HG03442 (cell line): ENCODE measurements at regions not wholly inside any gene's neighbourhood (a gene's known extent, or its start where the extent isn't known, plus 50 kb on each side); places are given as distances from the start of the nearest gene placed in this dataset.

ENCODE experiments used
- ATAC-seq: cut with Tn5 transposase; IDR thresholded peaks from one replicate; pipeline ENCODE4 v1.9.1; 2021; ENCODE audit warnings: mild to moderate bottlenecking, moderate library complexity; ENCODE audit not compliant: unreplicated experiment

GRCh38 chr1:199665371-199665770 lies 362.1 kb upstream of the NR5A2 start:
- no peak for ATAC-seq

DNA sequence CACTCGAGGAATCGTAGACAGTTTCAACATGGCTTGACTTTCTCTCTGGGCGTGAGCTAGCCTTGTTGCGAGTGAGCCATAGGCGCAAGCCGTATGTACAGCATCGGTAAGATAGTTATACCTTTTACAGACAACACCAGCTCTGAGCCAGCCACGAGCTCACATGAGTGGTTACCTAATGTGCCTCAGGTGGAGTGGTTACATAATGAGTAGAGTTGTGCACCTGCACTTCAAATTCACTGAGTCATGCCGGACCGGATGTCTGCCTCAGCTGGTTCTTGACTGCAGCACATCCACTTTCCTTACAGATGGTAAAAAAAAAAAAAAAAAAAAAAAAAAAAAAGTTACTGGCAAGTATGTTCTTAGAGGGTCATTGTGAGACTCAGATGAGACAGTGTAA lies 360.4 kb upstream of the NR5A2 start:
- ATAC-seq, result no peak

- ATAC-seq, result no peak
Measured at GRCh38 chr1:199669916-199670315, 357.6 kb upstream of the NR5A2 start.

GRCh38 chr1:199671684-199672083 lies 355.8 kb upstream of the NR5A2 start:
- no peak for ATAC-seq

DNA sequence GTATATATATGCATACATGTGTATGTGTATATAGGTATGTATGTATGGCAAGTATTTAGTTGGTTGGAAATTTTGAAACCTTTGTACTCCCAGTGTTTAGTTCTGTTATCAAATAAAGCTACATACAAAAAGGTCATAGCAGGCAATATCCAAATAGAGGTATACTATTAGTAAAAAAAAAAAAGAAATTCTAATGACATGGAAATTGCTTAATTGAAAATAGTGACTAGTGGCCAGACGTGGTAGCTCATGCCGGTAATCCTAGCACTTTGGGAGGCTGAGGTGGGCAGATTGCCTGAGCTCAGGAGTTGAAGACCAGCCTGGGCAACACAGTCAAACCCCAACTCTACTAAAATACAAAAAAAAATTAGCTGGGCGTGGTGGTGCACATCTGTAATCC lies 351.6 kb upstream of the NR5A2 start:
- no peak for ATAC-seq

DNA sequence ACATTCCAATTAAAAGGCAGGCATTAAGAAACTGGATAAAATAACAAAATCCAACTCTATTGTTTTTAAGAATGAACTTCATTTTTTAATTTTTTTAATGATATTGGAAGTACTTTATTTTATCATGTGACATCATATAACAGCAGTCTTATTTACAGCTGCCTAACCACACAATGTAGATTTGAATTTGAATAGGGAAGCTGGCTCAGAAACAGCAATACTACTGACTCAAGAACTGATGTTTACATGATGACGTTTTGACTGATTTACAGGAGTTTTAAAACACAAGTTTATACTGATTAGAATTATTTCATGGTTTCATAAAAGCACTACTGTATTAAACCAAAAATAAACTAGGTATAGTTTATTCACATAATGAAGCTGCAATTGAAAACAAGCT lies 348.7 kb upstream of the NR5A2 start:
- ATAC-seq, result no peak

DNA sequence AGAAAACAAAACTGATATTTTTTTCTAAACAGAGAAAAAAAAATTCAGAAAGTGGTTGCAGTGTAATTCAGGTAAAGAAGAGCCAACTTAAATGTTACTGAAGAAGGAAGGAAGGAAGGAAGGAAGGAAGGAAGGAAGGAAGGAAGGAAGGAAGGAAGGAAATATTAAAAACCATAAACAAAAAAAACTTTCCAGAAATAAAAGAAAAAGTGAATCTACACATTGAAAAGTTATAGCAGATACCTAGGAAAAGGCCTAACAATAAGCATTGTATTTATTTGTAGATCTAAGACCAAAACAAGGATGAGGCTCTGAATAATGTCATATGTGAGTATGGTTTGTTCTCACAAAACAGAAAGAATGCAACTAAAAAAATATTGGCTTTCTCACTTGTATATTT lies 345.4 kb upstream of the NR5A2 start:
- ATAC-seq, result no peak

- peak; percentile 93 for ATAC-seq
Measured at GRCh38 chr1:199684686-199685273, 342.7 kb upstream of the NR5A2 start.

DNA sequence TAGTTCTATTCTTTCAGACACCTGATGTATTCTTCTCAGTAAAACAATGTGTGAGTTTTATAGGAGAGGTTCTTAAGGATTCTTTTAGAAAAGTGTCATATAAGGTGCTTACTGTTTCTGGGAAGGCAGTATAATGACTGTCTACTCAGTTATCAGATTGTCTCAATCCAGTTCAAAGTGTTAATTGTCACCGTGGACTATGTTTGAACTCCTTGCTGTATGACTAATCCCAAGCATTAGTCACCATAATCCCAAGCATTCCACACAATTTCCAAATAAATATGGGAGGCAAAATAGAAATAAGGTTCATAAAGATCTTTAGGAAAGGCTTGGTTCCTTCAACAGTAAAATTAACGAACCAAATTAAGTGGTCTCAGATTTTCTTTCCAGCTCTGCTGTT lies 342.1 kb upstream of the NR5A2 start:
- ATAC-seq, result no peak

DNA sequence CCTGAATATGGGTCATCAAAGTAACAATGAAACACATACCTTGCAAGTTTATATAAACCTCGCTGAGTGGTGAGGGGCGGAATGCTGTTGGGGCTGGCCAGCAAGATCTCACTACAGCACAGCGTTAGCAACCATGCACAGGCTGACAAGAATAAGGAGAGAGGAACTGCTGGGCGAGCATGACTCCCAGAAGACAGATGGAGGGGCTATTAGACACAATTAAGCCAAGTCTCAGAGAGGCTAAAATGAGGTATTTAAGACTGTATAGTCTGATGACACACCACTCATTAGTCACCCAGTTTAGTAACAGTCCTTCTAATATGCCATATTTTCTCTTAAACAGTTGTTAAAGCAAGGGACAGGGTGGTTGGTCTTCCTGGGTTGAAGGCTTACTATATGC lies 340.2 kb upstream of the NR5A2 start:
- no peak for ATAC-seq

DNA sequence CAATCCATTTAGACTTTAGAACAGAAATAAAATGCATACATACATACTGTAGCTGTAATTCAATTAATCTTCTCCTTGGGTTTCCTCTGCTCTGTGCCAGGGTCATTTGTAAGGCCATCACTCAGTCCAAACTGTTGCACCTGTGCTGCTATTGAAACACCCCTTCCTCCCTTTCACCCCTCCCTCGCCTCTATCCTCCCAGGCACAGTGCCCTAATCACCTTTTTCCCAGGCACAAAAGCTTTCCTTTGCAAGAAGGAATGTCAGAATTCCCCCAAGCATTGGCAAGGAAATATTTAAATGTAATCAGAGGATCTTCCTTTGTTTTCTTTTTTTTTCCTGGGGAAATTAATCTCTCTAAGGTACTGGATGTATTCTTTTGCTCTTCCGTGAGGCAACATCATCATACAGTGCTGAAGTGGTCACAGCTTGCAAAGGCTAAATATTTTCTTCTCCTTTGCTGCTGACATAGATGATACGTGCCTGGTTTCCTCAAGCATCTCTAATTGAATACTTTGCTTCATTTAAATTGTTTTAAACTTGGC lies 339.3 kb upstream of the NR5A2 start:
- no peak for ATAC-seq

- no peak for ATAC-seq
Measured at GRCh38 chr1:199688774-199689173, 338.7 kb upstream of the NR5A2 start.

DNA sequence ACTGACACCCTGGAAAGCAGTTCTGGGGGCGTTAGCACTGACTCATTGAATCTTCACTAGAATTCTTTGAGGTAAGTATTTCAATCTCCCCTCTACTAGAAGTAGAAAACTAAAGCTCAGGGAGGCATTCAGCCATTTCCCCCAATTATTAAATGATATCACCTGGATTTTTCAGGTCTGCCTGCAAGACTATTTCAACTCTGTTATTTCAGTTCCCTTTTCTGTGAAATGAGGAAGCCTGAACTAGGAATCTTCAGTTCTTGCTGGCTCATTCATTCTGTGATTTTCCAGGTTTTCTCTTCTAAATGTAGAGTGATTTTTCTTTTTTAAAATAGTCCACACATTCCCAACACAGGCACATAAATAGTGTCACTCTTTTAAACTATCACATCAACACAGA lies 337.0 kb upstream of the NR5A2 start:
- no peak for ATAC-seq

DNA sequence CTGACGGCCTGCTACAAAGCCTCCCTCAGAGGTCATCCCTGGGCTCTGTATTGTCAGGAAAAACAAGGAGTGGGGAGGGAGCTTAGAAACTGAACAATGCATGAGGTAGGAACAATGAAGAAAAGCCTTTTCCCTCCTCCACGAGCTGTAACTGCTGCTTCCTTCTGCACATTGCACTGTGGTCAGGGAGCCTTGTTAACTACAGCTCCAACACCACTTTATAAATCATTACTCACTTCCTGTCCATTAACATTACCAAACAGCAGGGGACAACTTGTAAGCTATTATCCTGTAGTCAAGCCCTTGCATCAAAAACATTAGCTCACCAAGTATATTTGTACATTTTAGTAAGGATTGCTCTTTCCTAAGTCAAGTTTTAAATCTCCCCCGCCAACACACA lies 336.0 kb upstream of the NR5A2 start:
- no peak for ATAC-seq

- ATAC-seq, result no peak
Measured at GRCh38 chr1:199693724-199694123, 333.8 kb upstream of the NR5A2 start.

- no peak for ATAC-seq
Measured at GRCh38 chr1:199696225-199696624, 331.3 kb upstream of the NR5A2 start.

DNA sequence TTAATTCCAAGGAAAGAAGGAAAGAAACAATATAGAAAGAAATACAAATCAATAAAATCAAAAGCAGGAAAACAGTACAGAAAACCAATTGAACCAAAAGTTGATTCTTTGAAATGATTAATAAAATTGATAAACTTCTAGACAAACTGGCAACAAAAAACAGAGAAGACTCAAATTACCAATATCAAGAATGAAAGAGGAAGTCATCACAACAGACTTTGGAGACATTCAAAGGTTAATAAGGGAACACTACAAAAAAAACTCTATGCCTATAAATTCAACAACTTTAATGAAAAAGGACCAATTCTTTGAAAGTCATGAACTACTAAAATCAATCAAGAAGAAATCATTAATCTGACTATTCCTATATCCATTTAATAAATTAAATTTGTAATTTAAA lies 329.3 kb upstream of the NR5A2 start:
- ATAC-seq, result no peak

GRCh38 chr1:199700551-199700950 lies 327.0 kb upstream of the NR5A2 start:
- ATAC-seq, result no peak

DNA sequence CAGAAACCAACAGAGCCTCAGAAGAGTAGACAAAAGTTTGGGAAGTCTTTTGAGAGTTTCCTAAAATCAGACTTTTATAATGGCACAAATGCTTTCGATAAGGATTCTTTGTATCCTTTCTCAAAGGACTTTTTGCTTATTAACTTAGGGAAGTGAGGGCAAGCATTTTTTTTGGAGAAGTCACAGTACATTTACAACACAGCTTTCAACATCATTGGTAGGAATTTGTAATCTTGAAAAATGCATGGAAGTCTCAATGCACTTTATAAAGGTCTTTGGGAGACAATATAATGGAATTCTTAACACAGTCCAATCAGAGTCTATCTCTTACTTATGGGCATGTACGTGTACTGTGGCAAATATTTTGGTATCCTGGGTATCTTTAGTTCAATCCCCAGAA lies 325.8 kb upstream of the NR5A2 start:
- no peak for ATAC-seq

DNA sequence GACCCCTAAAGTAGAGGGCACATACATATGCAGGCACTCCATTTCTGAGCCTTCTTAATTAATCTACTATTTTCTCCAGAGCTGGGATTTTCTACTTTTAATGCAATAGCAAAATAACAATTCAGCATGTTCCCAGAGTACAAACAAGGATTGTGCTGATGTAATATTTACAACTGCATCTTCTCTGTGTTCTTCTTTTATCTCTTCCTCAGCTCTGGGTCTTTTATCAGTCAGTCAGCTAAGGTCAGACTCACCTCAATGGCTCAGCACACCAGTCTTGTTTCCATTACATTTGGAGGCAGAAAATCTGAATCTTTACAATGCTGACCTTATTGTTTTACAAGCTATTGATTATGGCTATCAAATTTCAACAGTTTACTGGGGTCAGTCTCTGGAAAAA lies 323.3 kb upstream of the NR5A2 start:
- ATAC-seq, result no peak

DNA sequence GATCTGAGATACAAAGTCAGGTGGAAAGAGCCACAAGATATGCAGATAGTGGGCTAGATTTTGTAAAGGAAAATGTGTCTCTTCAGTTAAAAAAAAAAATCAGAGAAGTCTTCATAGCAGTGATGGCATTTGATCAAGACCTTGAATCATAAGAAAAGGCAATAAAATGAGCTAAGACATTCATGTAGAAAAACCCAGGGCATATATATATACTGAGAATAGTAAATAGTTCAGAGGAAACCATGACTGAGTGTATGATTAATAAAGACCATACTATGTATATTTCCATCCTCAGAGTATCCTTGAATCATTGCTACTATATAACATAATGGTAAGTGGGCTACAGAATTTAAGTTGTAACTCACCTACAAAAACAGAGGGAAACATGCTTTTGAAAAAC lies 321.7 kb upstream of the NR5A2 start:
- ATAC-seq, result no peak

DNA sequence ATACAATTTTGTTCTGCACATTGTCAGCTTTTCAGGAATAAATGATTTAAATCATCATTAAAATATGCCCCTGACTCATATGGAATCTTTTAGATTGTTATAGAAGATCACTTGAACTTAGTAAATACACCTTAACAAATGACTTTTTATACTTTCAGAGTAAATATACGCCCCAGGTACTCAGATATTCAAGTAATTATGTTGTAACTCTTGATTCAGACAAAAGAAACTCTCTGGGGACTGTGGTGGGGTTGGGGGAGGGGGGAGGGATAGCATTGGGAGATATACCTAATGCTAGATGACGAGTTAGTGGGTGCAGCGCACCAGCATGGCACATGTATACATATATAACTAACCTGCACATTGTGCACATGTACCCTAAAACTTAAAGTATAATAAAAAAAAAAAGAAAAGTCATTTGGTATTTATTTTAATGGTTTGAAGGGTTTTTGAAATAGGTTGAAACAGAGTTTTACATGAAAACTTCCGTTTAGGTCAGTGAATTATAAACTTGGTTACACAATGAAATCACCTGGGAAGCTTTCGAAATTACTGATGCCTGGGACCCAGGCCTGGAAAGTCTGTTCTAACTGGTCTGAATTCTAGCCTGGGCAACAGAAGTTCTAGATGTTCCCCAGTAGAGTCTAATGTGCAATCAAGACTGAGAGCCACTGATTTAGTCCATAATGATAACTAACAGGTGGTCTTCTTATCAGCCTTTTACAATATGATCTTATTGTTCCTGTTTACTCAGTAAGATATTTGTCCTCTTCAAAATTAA lies 320.5 kb upstream of the NR5A2 start:
- no peak for ATAC-seq

DNA sequence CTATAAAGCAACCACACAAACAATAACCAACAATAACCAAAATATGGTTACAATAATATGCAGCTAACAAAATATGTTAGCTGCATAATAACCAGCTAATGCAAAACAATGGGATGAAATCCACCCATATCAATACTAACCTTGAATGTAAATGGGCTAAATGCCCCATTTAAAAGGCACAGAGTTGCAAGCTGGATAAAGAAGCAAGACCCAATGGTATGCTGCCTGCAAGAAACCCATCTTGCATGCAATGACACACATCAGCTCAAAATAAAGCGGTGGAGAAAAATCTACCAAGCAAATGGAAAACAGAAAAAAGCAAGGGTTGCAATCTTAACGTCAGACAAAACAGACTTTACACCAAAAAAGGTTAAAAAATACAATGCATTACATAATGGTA lies 316.5 kb upstream of the NR5A2 start:
- ATAC-seq, result no peak
